SK-N-SH (cell line): ENCODE measurements at regions not wholly inside any gene's neighbourhood (a gene's known extent, or its start where the extent isn't known, plus 50 kb on each side); places are given as distances from the start of the nearest gene placed in this dataset.

Source experiments
- CTCF ChIA-PET: fragments of 300-600, 350-600 bp; formaldehyde crosslinking; extraction: SDS; loops from one replicate; lab custom pipeline; 2021; lab: Yijun Ruan, JAX
- POLR2A ChIA-PET: fragments of 350-600 bp; sonication (Branson Sonifier 250); formaldehyde crosslinking; extraction: SDS; loops from one replicate; lab custom pipeline; 2020; ENCODE audit warnings: antibody characterized with exemption, inconsistent platforms; lab: Yijun Ruan, JAX
- DNase-seq: peaks from one replicate; pipeline ENCODE4 v3.0.0; 2012
- H2AFZ ChIP-seq: fragments of 200-600 bp; sonication (generic); 2 replicates; pipeline ENCODE4 v1.8.1; 2016; ENCODE audit warnings: antibody characterized with exemption, mild to moderate bottlenecking, low read depth
- H3F3A ChIP-seq: fragments of 200-600 bp; sonication (generic); replicated peaks from 2 replicates; pipeline ENCODE3; 2016; ENCODE audit warnings: antibody characterized with exemption, mild to moderate bottlenecking; ENCODE audit not compliant: insufficient read depth
- H3K27ac ChIP-seq, 2 experiments: fragments of 200-500 bp in 1 of 2; fragments of 200-600 bp in 1 of 2; sonication (Bioruptor generic) in 1 of 2; sonication (generic), shearing (Covaris generic) in 1 of 2; 2 replicates each; pipeline versions ENCODE4 v1.5.1 to v1.6.1; 2014 to 2016; ENCODE audit warnings: low read depth in 2 of 2, inconsistent platforms in 1 of 2, low read length in 1 of 2, mild to moderate bottlenecking in 1 of 2, mixed read lengths in 1 of 2
- H3K27me3 ChIP-seq: fragments of 200-600 bp; sonication (generic), shearing (Covaris generic); 2 replicates; pipeline ENCODE4 v1.6.1; 2016; ENCODE audit warnings: mixed run types; ENCODE audit not compliant: insufficient read depth
- H3K36me3 ChIP-seq, 2 experiments: fragments of 200-500 bp in 1 of 2; fragments of 200-600 bp in 1 of 2; sonication (Bioruptor generic) in 1 of 2; sonication (generic) in 1 of 2; replicated peaks in 1 of 2; 2 replicates each; pipeline versions ENCODE3 to v1.5.1; 2014 to 2016; ENCODE audit warnings: low read length in 1 of 2, mild to moderate bottlenecking in 1 of 2; ENCODE audit not compliant: insufficient read depth in 2 of 2, control insufficient read depth in 1 of 2
- H3K4me1 ChIP-seq, 2 experiments: fragments of 200-500 bp in 1 of 2; fragments of 200-600 bp in 1 of 2; sonication (Bioruptor generic) in 1 of 2; sonication (generic), shearing (Covaris generic) in 1 of 2; 2 replicates each; pipeline versions ENCODE4 v1.5.1 to v1.6.1; 2014 to 2016; ENCODE audit warnings: low read depth in 1 of 2, low read length in 1 of 2, mixed run types in 1 of 2; ENCODE audit not compliant: insufficient read depth in 2 of 2, control insufficient read depth in 1 of 2
- H3K4me2 ChIP-seq: fragments of 200-600 bp; sonication (generic), shearing (Covaris generic); 2 replicates; pipeline ENCODE4 v1.6.1; 2017; ENCODE audit warnings: mixed run types
- H3K4me3 ChIP-seq, 2 experiments: fragments of 200-500 bp in 1 of 2; fragments of 200-600 bp in 1 of 2; sonication (Bioruptor generic) in 1 of 2; sonication (generic), shearing (Covaris generic) in 1 of 2; 2 replicates each; pipeline versions ENCODE4 v1.5.1 to v1.8.1; 2014 to 2016; ENCODE audit warnings: low read depth in 2 of 2, inconsistent platforms in 1 of 2, low read length in 1 of 2, mild to moderate bottlenecking in 1 of 2, mixed read lengths in 1 of 2, moderate library complexity in 1 of 2
- H3K79me2 ChIP-seq: fragments of 200-600 bp; sonication (generic); 2 replicates; pipeline ENCODE4 v1.8.1; 2017; ENCODE audit warnings: mild to moderate bottlenecking; ENCODE audit not compliant: insufficient read depth
- H3K9ac ChIP-seq: fragments of 200-600 bp; sonication (generic); 2 replicates; pipeline ENCODE4 v1.6.1; 2017; ENCODE audit warnings: mixed run types
- H3K9me2 ChIP-seq: fragments of 200-600 bp; sonication (generic); 2 replicates; pipeline ENCODE4 v1.6.1; 2017; ENCODE audit warnings: mixed run types
- H3K9me3 ChIP-seq: fragments of 200-600 bp; sonication (generic); 2 replicates; pipeline ENCODE4 v1.6.1; 2017; ENCODE audit warnings: mixed run types, mild to moderate bottlenecking, moderate library complexity
- H4K20me1 ChIP-seq: fragments of 200-600 bp; sonication (generic); 2 replicates; pipeline ENCODE4 v1.6.1; 2017; ENCODE audit warnings: mild to moderate bottlenecking, mixed run types; ENCODE audit not compliant: insufficient read depth
- CHD2 ChIP-seq: fragments of 150-350 bp; IDR thresholded peaks from 2 replicates; pipeline ENCODE4 v1.6.1; 2018; ENCODE audit warnings: low read length; ENCODE audit not compliant: partially characterized antibody
- CTCF ChIP-seq: fragments of 200-600 bp; sonication (generic); IDR thresholded peaks from 2 replicates; pipeline ENCODE4 v1.6.1; 2017; ENCODE audit warnings: antibody characterized with exemption, mild to moderate bottlenecking, moderate library complexity
- FOSL2 ChIP-seq: IDR thresholded peaks from 2 replicates; pipeline ENCODE4 v1.4.0; 2012; ENCODE audit warnings: low read depth, mild to moderate bottlenecking, moderate library complexity, borderline replicate concordance
- FOXJ3 ChIP-seq: sonication (generic); formaldehyde crosslinking; IDR thresholded peaks from 2 replicates; pipeline ENCODE4 v1.5.1; 2020; ENCODE audit warnings: mild to moderate bottlenecking, missing genetic modification reagents
- GABPA ChIP-seq: IDR thresholded peaks from 2 replicates; pipeline ENCODE4 v1.4.0; 2012; ENCODE audit warnings: low read depth, mild to moderate bottlenecking
- IRF3 ChIP-seq: fragments of 150-350 bp; IDR thresholded peaks from 2 replicates; pipeline ENCODE4 v1.6.1; 2016; ENCODE audit warnings: mild to moderate bottlenecking, low read depth, low read length
- MAX ChIP-seq: IDR thresholded peaks from 2 replicates; pipeline ENCODE4 v1.4.0; 2012; ENCODE audit warnings: low read depth
- MEF2A ChIP-seq: IDR thresholded peaks from 2 replicates; pipeline ENCODE4 v1.4.0; 2012; ENCODE audit warnings: low read depth, borderline replicate concordance
- MXI1 ChIP-seq: IDR thresholded peaks from 2 replicates; pipeline ENCODE4 v1.6.1; 2012; ENCODE audit warnings: mild to moderate bottlenecking, low read depth, low read length, improper control_type of control experiment
- NRF1 ChIP-seq: IDR thresholded peaks from 2 replicates; pipeline ENCODE4 v1.6.1; 2012; ENCODE audit warnings: low read depth, mild to moderate bottlenecking, low read length
- PBX3 ChIP-seq: IDR thresholded peaks from 2 replicates; pipeline ENCODE4; 2012
- POLR2AphosphoS5 ChIP-seq: IDR thresholded peaks from 2 replicates; pipeline ENCODE4 v1.6.1; 2012; ENCODE audit warnings: low read depth, low read length
- RAD21 ChIP-seq: IDR thresholded peaks from 2 replicates; pipeline ENCODE4 v1.6.1; 2012; ENCODE audit warnings: mild to moderate bottlenecking, low read length
- RCOR1 ChIP-seq: fragments of 150-350 bp; IDR thresholded peaks from 2 replicates; pipeline ENCODE4 v1.6.1; 2017; ENCODE audit warnings: antibody characterized with exemption, low read length
- REST ChIP-seq: IDR thresholded peaks from 2 replicates; pipeline ENCODE4 v1.6.1; 2012; ENCODE audit warnings: mild to moderate bottlenecking, low read depth, low read length, moderate library complexity
- RXRA ChIP-seq: IDR thresholded peaks from 2 replicates; pipeline ENCODE4 v1.4.0; 2012; ENCODE audit warnings: low read depth, mild to moderate bottlenecking, borderline replicate concordance
- TAF1 ChIP-seq: IDR thresholded peaks from 2 replicates; pipeline ENCODE4 v1.6.1; 2012; ENCODE audit warnings: low read depth, mild to moderate bottlenecking, low read length, moderate library complexity, borderline replicate concordance
- TCF12 ChIP-seq: IDR thresholded peaks from 2 replicates; pipeline ENCODE4 v1.4.0; 2012
- TEAD4 ChIP-seq: IDR thresholded peaks from 2 replicates; pipeline ENCODE4 v1.4.0; 2012; ENCODE audit warnings: mild to moderate bottlenecking, borderline replicate concordance; ENCODE audit not compliant: insufficient read depth
- USF1 ChIP-seq: IDR thresholded peaks from 2 replicates; pipeline ENCODE4 v1.4.0; 2012; ENCODE audit warnings: low read depth, borderline replicate concordance
- YY1 ChIP-seq: IDR thresholded peaks from 2 replicates; pipeline ENCODE4 v1.4.0; 2012; ENCODE audit warnings: low read depth, mild to moderate bottlenecking
- WGBS: methylation state at CpG from one replicate; pipeline ENCODE4 v1.1.6; 2017; ENCODE audit warnings: low lambda C conversion rate; 5-methylcytosine and 5-hydroxymethylcytosine counted together

GRCh38 chr6:91720324-91720723 is 1133.5 kb upstream of the MAP3K7 start:
- H3K27ac ChIP-seq = no peak overlapping the region
- no peak overlapping the region for H3K4me3 ChIP-seq
- TF ChIP-seq REST (no peak), RAD21 (no peak), NRF1 (no peak), TAF1 (no peak), GABPA (no peak), YY1 (no peak), FOSL2 (no peak), POLR2AphosphoS5 (no peak), TEAD4 (no peak), MEF2A (no peak), CHD2 (no peak), TCF12 (no peak), IRF3 (no peak), PBX3 (no peak)
- no peaks in the 10 kb centered on the region for H3K36me3 ChIP-seq
- H3K9me3 ChIP-seq = no peaks in the 10 kb centered on the region
- WGBS = 0% methylated on average over 1 of the region's 1 CpG
- H3K4me1 ChIP-seq = no peaks in the 10 kb centered on the region
- H3F3A ChIP-seq = no peaks in the 10 kb centered on the region
- no peaks in the 10 kb centered on the region for H4K20me1 ChIP-seq
- no peak overlapping the region for H2AFZ ChIP-seq
- no peaks in the 10 kb centered on the region for H3K79me2 ChIP-seq
- no peaks in the 10 kb centered on the region for H3K9me2 ChIP-seq
- ChIA-PET CTCF (no interaction called here), POLR2A (no interaction called here)
- no peak overlapping the region for H3K4me2 ChIP-seq
- H3K9ac ChIP-seq = no peak overlapping the region
- no peak for DNase-seq
- H3K27me3 ChIP-seq = no peaks in the 10 kb centered on the region

- Histone ChIP-seq H3K36me3 (no peaks in the 10 kb centered on the region), H3F3A (no peaks in the 10 kb centered on the region), H3K9me2 (no peaks in the 10 kb centered on the region), H3K27ac (no peak overlapping the region), H4K20me1 (no peaks in the 10 kb centered on the region), H3K4me1 (no peaks in the 10 kb centered on the region), H2AFZ (no peak overlapping the region), H3K79me2 (no peaks in the 10 kb centered on the region), H3K27me3 (no peaks in the 10 kb centered on the region), H3K4me2 (no peak overlapping the region), H3K4me3 (no peak overlapping the region), H3K9me3 (no peaks in the 10 kb centered on the region), H3K9ac (no peak overlapping the region)
- ChIA-PET CTCF (no interaction called here), POLR2A (no interaction called here)
- WGBS = 0% methylated on average over 1 of the region's 1 CpG
- DNase-seq = no peak
- TF ChIP-seq USF1 (no peak), MXI1 (no peak), CTCF (no peak), RCOR1 (no peak), FOXJ3 (no peak), RXRA (no peak), MAX (no peak), RAD21 (no peak), YY1 (no peak), TCF12 (no peak)
These were observed 1132.5 kb upstream of the MAP3K7 start for GRCh38 chr6:91719414-91719813.
